ENCODE measurements at regions not wholly inside any gene's neighbourhood (a gene's known extent, or its start where the extent isn't known, plus 50 kb on each side); places are given as distances from the start of the nearest gene placed in this dataset.

GRCh38 chr1:201666645-201667044 is 127.7 kb downstream of the NAV1 start:
- Histone ChIP-seq H3K36me3 (ENCODE audit: insufficient read depth) (no peaks in the 10 kb centered on the region), H3K4me1 (ENCODE audit: low read depth, poor library complexity, severe bottlenecking) (no peaks in the 10 kb centered on the region), H3K27ac (no peak overlapping the region), H2AFZ (ENCODE audit: low read depth) (no peak overlapping the region), H3K4me3 (IDR thresholded peaks at IDR 0.05; ENCODE audit: insufficient read depth, low read depth, low read length) (no peak overlapping the region), H3K9ac (no peak overlapping the region), H3K4me2 (no peak overlapping the region), H4K20me1 (ENCODE audit: insufficient read depth) (no peaks in the 10 kb centered on the region), H3K79me2 (ENCODE audit: insufficient read depth, low read depth) (no peaks in the 10 kb centered on the region), H3K27me3 (ENCODE audit: insufficient read depth, low read depth) (no peaks in the 10 kb centered on the region)
- TF ChIP-seq CTCF (conservative IDR thresholded peaks at IDR 0.05; ENCODE audit: low read depth, low read length): no peak

GRCh38 chr1:201667479-201667878 is 128.6 kb downstream of the NAV1 start:
- no peaks in the 10 kb centered on the region for H3K27me3 ChIP-seq (ENCODE audit: insufficient read depth, low read depth)
- no peak for TF ChIP-seq CTCF (conservative IDR thresholded peaks at IDR 0.05; ENCODE audit: low read depth, low read length)

GRCh38 chr1:201670517-201670916 is 131.6 kb downstream of the NAV1 start:
- no peaks in the 10 kb centered on the region for H3K36me3 ChIP-seq (ENCODE audit: insufficient read depth)
- no peak overlapping the region for H3K4me2 ChIP-seq
- no peaks in the 10 kb centered on the region for H4K20me1 ChIP-seq (ENCODE audit: insufficient read depth)
- H3K27me3 ChIP-seq (ENCODE audit: insufficient read depth, low read depth): no peaks in the 10 kb centered on the region
- H3K79me2 ChIP-seq (ENCODE audit: insufficient read depth, low read depth): no peaks in the 10 kb centered on the region
- no peaks in the 10 kb centered on the region for H3K4me1 ChIP-seq (ENCODE audit: low read depth, poor library complexity, severe bottlenecking)
- H3K9ac ChIP-seq: no peak overlapping the region
- no peak overlapping the region for H3K27ac ChIP-seq
- H2AFZ ChIP-seq (ENCODE audit: low read depth): no peak overlapping the region
- no peak for TF ChIP-seq CTCF (conservative IDR thresholded peaks at IDR 0.05; ENCODE audit: low read depth, low read length)
- H3K4me3 ChIP-seq (IDR thresholded peaks at IDR 0.05; ENCODE audit: insufficient read depth, low read depth, low read length): no peak overlapping the region

More at GRCh38 chr1:201667479-201667878, 128.6 kb downstream of the NAV1 start:
- Histone ChIP-seq H3K4me1 (ENCODE audit: low read depth, poor library complexity, severe bottlenecking) (no peaks in the 10 kb centered on the region), H4K20me1 (ENCODE audit: insufficient read depth) (no peaks in the 10 kb centered on the region), H3K79me2 (ENCODE audit: insufficient read depth, low read depth) (no peaks in the 10 kb centered on the region), H3K27ac (no peak overlapping the region), H3K4me3 (IDR thresholded peaks at IDR 0.05; ENCODE audit: insufficient read depth, low read depth, low read length) (no peak overlapping the region), H2AFZ (ENCODE audit: low read depth) (no peak overlapping the region), H3K36me3 (ENCODE audit: insufficient read depth) (no peaks in the 10 kb centered on the region), H3K4me2 (no peak overlapping the region), H3K9ac (no peak overlapping the region)

GRCh38 chr1:201672685-201673084 is 133.8 kb downstream of the NAV1 start:
- Histone ChIP-seq H3K27ac (no peak overlapping the region), H3K27me3 (ENCODE audit: insufficient read depth, low read depth) (no peaks in the 10 kb centered on the region), H3K79me2 (ENCODE audit: insufficient read depth, low read depth) (no peaks in the 10 kb centered on the region), H3K4me3 (IDR thresholded peaks at IDR 0.05; ENCODE audit: insufficient read depth, low read depth, low read length) (no peak overlapping the region), H4K20me1 (ENCODE audit: insufficient read depth) (no peaks in the 10 kb centered on the region), H3K36me3 (ENCODE audit: insufficient read depth) (no peaks in the 10 kb centered on the region), H3K4me2 (no peak overlapping the region), H3K9ac (no peak overlapping the region), H2AFZ (ENCODE audit: low read depth) (no peak overlapping the region), H3K4me1 (ENCODE audit: low read depth, poor library complexity, severe bottlenecking) (no peaks in the 10 kb centered on the region)
- TF ChIP-seq CTCF (conservative IDR thresholded peaks at IDR 0.05; ENCODE audit: low read depth, low read length): no peak
